A673 (cell line): ENCODE measurements at regions not wholly inside any gene's neighbourhood (a gene's known extent, or its start where the extent isn't known, plus 50 kb on each side); places are given as distances from the start of the nearest gene placed in this dataset.

ENCODE experiments used
- BruUV-seq: library from RNA; stranded (reverse); fragments of 400-500 nt; replicated peaks from 2 replicates; lab custom pipeline; 2021; lab: Mats Ljungman, UMichigan
- CTCF ChIA-PET: fragments of 300-600 bp; sonication (Branson Sonifier 250); formaldehyde crosslinking; loops from one replicate; lab custom pipeline; 2022; ENCODE audit warnings: antibody characterized with exemption; lab: Charles Lee
- POLR2A ChIA-PET: fragments of 300-600 bp; sonication (Branson Sonifier 250); formaldehyde crosslinking; loops from one replicate; lab custom pipeline; 2022; ENCODE audit warnings: antibody characterized with exemption; ENCODE audit not compliant: low non-redundant PET; lab: Charles Lee
- DNase-seq: peaks from one replicate; pipeline ENCODE4 v3.0.0-alpha.2; 2015; ENCODE audit warnings: low spot score
- H3K27ac ChIP-seq: fragments of 200-600 bp; sonication (generic); 2 replicates; pipeline ENCODE4 v1.5.1; 2016; ENCODE audit warnings: mixed run types, low read depth, mild to moderate bottlenecking, mixed read lengths, antibody characterized with exemption, low read length; ENCODE audit not compliant: poor library complexity, severe bottlenecking
- H3K27me3 ChIP-seq: fragments of 200-600 bp; sonication (generic); replicated peaks from 2 replicates; pipeline ENCODE4 v1.6.1; 2017; ENCODE audit warnings: mixed run types, low read depth, mild to moderate bottlenecking, mixed read lengths, antibody characterized with exemption, low read length; ENCODE audit not compliant: insufficient read depth, poor library complexity
- H3K36me3 ChIP-seq: fragments of 200-600 bp; sonication (generic); 2 replicates; pipeline ENCODE4 v1.6.1; 2016; ENCODE audit warnings: mixed run types, mild to moderate bottlenecking, mixed read lengths, antibody characterized with exemption, low read length; ENCODE audit not compliant: insufficient read depth, poor library complexity, severe bottlenecking
- H3K4me1 ChIP-seq: fragments of 200-600 bp; sonication (generic); 2 replicates; pipeline ENCODE4 v1.6.1; 2017; ENCODE audit warnings: mixed run types, mild to moderate bottlenecking, mixed read lengths, antibody characterized with exemption, low read length; ENCODE audit not compliant: insufficient read depth, poor library complexity, severe bottlenecking
- H3K4me3 ChIP-seq: fragments of 200-600 bp; sonication (generic); 2 replicates; pipeline ENCODE4 v1.5.1; 2016; ENCODE audit warnings: low read depth, mixed run types, mild to moderate bottlenecking, mixed read lengths, low read length; ENCODE audit not compliant: poor library complexity, severe bottlenecking
- H3K9me3 ChIP-seq: fragments of 200-600 bp; sonication (generic); 2 replicates; pipeline ENCODE4 v1.6.1; 2016; ENCODE audit warnings: mixed run types, low read depth, mild to moderate bottlenecking, mixed read lengths, antibody characterized with exemption, low read length; ENCODE audit not compliant: poor library complexity, severe bottlenecking
- EZH2 ChIP-seq: fragments of 200-600 bp; sonication (generic); IDR thresholded peaks from 2 replicates; pipeline ENCODE4 v1.6.1; 2017; ENCODE audit warnings: borderline replicate concordance, low read depth, mild to moderate bottlenecking, mixed read lengths, antibody characterized with exemption, low read length; ENCODE audit not compliant: poor library complexity, severe bottlenecking
- intact Hi-C: fragments of 100-400 bp; cut with micrococcal nuclease; formaldehyde crosslinking; loops from one replicate; pipeline ENCODE4 v1.10.0; 2022; ENCODE audit not compliant: unreplicated experiment
- TF ChIP-seq, protein P1 (sequence below): fragments of 300-800, 200-600 bp; sonication (generic); conservative IDR thresholded peaks from 2 replicates; pipeline ENCODE4 v1.5.1; 2017; ENCODE audit warnings: low read depth, mild to moderate bottlenecking, antibody characterized with exemption, low read length, moderate library complexity, mixed read lengths

DNA sequence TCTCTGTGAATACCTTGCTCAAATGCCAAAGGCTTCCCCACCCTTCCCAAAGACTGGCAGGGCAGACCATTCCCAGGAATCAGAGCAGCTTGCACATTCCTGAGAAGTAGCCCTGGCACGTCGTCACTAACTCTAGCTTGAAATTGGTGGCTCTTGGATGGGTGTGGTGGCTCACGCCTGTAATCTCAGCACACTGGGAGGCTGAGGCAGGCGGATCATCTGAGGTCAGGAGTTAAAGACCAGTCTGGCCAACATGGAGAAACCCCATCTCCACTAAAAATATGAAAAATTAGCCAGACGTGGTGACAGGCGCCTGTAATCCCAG, 108.2 kb upstream of the MPP7 start:
- no peak for TF ChIP-seq EZH2
- TF ChIP-seq, protein P1, sequence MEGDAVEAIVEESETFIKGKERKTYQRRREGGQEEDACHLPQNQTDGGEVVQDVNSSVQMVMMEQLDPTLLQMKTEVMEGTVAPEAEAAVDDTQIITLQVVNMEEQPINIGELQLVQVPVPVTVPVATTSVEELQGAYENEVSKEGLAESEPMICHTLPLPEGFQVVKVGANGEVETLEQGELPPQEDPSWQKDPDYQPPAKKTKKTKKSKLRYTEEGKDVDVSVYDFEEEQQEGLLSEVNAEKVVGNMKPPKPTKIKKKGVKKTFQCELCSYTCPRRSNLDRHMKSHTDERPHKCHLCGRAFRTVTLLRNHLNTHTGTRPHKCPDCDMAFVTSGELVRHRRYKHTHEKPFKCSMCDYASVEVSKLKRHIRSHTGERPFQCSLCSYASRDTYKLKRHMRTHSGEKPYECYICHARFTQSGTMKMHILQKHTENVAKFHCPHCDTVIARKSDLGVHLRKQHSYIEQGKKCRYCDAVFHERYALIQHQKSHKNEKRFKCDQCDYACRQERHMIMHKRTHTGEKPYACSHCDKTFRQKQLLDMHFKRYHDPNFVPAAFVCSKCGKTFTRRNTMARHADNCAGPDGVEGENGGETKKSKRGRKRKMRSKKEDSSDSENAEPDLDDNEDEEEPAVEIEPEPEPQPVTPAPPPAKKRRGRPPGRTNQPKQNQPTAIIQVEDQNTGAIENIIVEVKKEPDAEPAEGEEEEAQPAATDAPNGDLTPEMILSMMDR, result no peak
- Histone ChIP-seq H3K4me3 (no peak overlapping the region), H3K4me1 (no peaks in the 10 kb centered on the region), H3K27ac (no peak overlapping the region), H3K9me3 (no peaks in the 10 kb centered on the region), H3K27me3 (no peaks in the 10 kb centered on the region), H3K36me3 (no peaks in the 10 kb centered on the region)
- intact Hi-C loops, result no loop called here
- no peak for DNase-seq
- BruUV-seq, result no TSS peak
- ChIA-PET POLR2A (no interaction called here), CTCF (no interaction called here)

- Histone ChIP-seq H3K27me3 (no peaks in the 10 kb centered on the region), H3K4me3 (no peak overlapping the region), H3K4me1 (no peaks in the 10 kb centered on the region), H3K36me3 (no peaks in the 10 kb centered on the region), H3K9me3 (no peaks in the 10 kb centered on the region), H3K27ac (no peak overlapping the region)
- DNase-seq, result no peak
- intact Hi-C loops, result no loop called here
- TF ChIP-seq EZH2, result no peak
- TF ChIP-seq, protein P1, result no peak
- ChIA-PET POLR2A (no interaction called here), CTCF (no interaction called here)
- BruUV-seq, result no TSS peak
Observed at GRCh38 chr10:28411648-28412047, 108.8 kb upstream of the MPP7 start.

DNA sequence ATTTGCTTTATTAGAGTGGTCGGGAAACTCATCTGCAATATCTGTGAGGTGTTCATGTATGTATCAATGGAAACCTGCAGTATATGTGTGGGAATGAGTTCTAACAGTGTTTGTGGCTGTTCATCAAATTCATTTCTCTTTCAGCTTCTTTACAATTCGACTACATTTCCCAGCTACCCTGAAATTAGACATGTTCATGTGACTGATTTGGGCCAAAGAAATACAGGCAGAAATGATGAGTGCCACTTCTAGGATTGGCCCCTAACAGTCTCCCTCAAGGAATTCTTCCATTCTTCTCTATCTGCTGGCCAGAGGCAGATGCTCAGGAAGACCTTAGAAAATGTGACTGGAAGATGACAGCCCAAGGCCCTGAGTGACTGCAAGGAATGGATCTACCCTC, 114.8 kb upstream of the WAC start:
- H3K36me3 ChIP-seq, result no peaks in the 10 kb centered on the region
- CTCF ChIA-PET, result no interaction called here
- TF ChIP-seq EZH2, result no peak
- TF ChIP-seq, protein P1, result no peak
- BruUV-seq, result no TSS peak
- no peak overlapping the region for H3K27ac ChIP-seq
- no peaks in the 10 kb centered on the region for H3K9me3 ChIP-seq
- DNase-seq, result no peak
- POLR2A ChIA-PET, result no interaction called here
- H3K27me3 ChIP-seq, result no peaks in the 10 kb centered on the region
- intact Hi-C loops, result no loop called here
- H3K4me1 ChIP-seq, result no peaks in the 10 kb centered on the region
- no peak overlapping the region for H3K4me3 ChIP-seq
